Activated B cell treated with CpG ODN at 0.5 μM for 24 hours (primary cell): ENCODE measurements at regions not wholly inside any gene's neighbourhood (a gene's known extent, or its start where the extent isn't known, plus 50 kb on each side); places are given as distances from the start of the nearest gene placed in this dataset.

Experiments used
- ATAC-seq: fragments of 200-7000 bp; cut with Tn5 transposase; one replicate; pipeline ENCODE4 v1.10.0; 2021; ENCODE audit warnings: low read depth, mild to moderate bottlenecking, moderate library complexity
- CTCF ChIA-PET: fragments of 350-600 bp; sonication (Branson Sonifier 250); formaldehyde crosslinking; loops from one replicate; lab custom pipeline; 2021; ENCODE audit warnings: antibody characterized with exemption; lab: Charles Lee
- POLR2A ChIA-PET: fragments of 350-600 bp; sonication (Branson Sonifier 250); formaldehyde crosslinking; loops from one replicate; lab custom pipeline; 2021; ENCODE audit warnings: antibody characterized with exemption; lab: Charles Lee
- DNase-seq: peaks from one replicate; pipeline ENCODE4 v3.0.0; 2022
- H3K27ac Mint-ChIP-seq: one replicate; pipeline ENCODE4 v1.8.0; 2020; ENCODE audit warnings: mixed read lengths
- H3K27me3 Mint-ChIP-seq: one replicate; pipeline ENCODE4 v1.8.0; 2021; ENCODE audit warnings: mixed read lengths
- H3K36me3 Mint-ChIP-seq: one replicate; pipeline ENCODE4 v1.8.0; 2021; ENCODE audit warnings: low read depth, mixed read lengths
- H3K4me1 Mint-ChIP-seq: one replicate; pipeline ENCODE4 v1.8.0; 2021; ENCODE audit warnings: mixed read lengths
- H3K4me3 Mint-ChIP-seq: one replicate; pipeline ENCODE4 v1.8.0; 2020; ENCODE audit warnings: mild to moderate bottlenecking, mixed read lengths
- H3K9me3 Mint-ChIP-seq: one replicate; pipeline ENCODE4 v1.8.0; 2020; ENCODE audit warnings: mixed read lengths
- CTCF ChIP-seq: fragments of 200-600 bp; IDR thresholded peaks from one replicate; pipeline ENCODE4 v1.8.0; 2022; ENCODE audit warnings: antibody characterized with exemption, mild to moderate bottlenecking
- intact Hi-C: fragments of 100-400 bp; cut with micrococcal nuclease; formaldehyde crosslinking; loops from one replicate; pipeline ENCODE4 v1.15.1; 2024

- Mint-ChIP-seq H3K4me1 (peaks cover 27% of the 10 kb centered on the region), H3K9me3 (peaks cover 4% of the 10 kb centered on the region), H3K4me3 (no peak overlapping the region), H3K36me3 (no peaks in the 10 kb centered on the region), H3K27ac (no peak overlapping the region), H3K27me3 (no peaks in the 10 kb centered on the region)
- DNase-seq (no peak), ATAC-seq (no peak)
- POLR2A ChIA-PET: interaction anchor here (0.6 to 1.1 kb wide), 2 partner anchors 14 to 52 kb away, joined by 5 to 6 read pairs; no protein-coding TSS in a partner anchor
- intact Hi-C loops: no loop called here
- CTCF ChIA-PET: interaction anchor here (1.1 kb wide), 1 partner anchor 18 kb away, joined by 3 read pairs; no protein-coding TSS in a partner anchor
- TF ChIP-seq CTCF: no peak
Measured at GRCh38 chr2:136188086-136188485, 70.1 kb upstream of the CXCR4 start.

- no peaks in the 10 kb centered on the region for H3K36me3 Mint-ChIP-seq
- no peaks in the 10 kb centered on the region for H3K27me3 Mint-ChIP-seq
- DNase-seq (no peak), ATAC-seq (no peak)
- no peak overlapping the region for H3K4me3 Mint-ChIP-seq
- ChIA-PET POLR2A (no interaction called here), CTCF (interaction anchor here (1.4 kb wide), 1 partner anchor 189 kb away, joined by 4 read pairs; no protein-coding TSS in a partner anchor)
- TF ChIP-seq CTCF: no peak
- peaks cover 23% of the 10 kb centered on the region for H3K4me1 Mint-ChIP-seq
- H3K9me3 Mint-ChIP-seq: peaks cover 4% of the 10 kb centered on the region
- intact Hi-C loops: no loop called here
- H3K27ac Mint-ChIP-seq: no peak overlapping the region
Measured at GRCh38 chr2:136185981-136186776, 68.2 kb upstream of the CXCR4 start.

GRCh38 chr2:136183097-136183496 is 65.1 kb upstream of the CXCR4 start:
- H3K27ac Mint-ChIP-seq: no peak overlapping the region
- no peaks in the 10 kb centered on the region for H3K36me3 Mint-ChIP-seq
- CTCF ChIA-PET: no interaction called here
- no peak for DNase-seq
- no peaks in the 10 kb centered on the region for H3K27me3 Mint-ChIP-seq
- H3K4me3 Mint-ChIP-seq: no peak overlapping the region
- POLR2A ChIA-PET: interaction anchor here (0.6 kb wide), 1 partner anchor 156 kb away, joined by 4 read pairs; no protein-coding TSS in a partner anchor
- no peak for ATAC-seq
- intact Hi-C loops: no loop called here
- peaks cover 10% of the 10 kb centered on the region for H3K4me1 Mint-ChIP-seq
- peaks cover 4% of the 10 kb centered on the region for H3K9me3 Mint-ChIP-seq
- no peak for TF ChIP-seq CTCF

- intact Hi-C loops: no loop called here
- no peaks in the 10 kb centered on the region for H3K36me3 Mint-ChIP-seq
- no peaks in the 10 kb centered on the region for H3K27me3 Mint-ChIP-seq
- no peak for DNase-seq
- H3K4me1 Mint-ChIP-seq: peaks cover 10% of the 10 kb centered on the region
- ChIA-PET CTCF (no interaction called here), POLR2A (no interaction called here)
- no peak for ATAC-seq
- H3K9me3 Mint-ChIP-seq: peaks cover 4% of the 10 kb centered on the region
- no peak overlapping the region for H3K27ac Mint-ChIP-seq
- no peak overlapping the region for H3K4me3 Mint-ChIP-seq
- no peak for TF ChIP-seq CTCF
Measured at GRCh38 chr2:136182315-136182714, 64.4 kb upstream of the CXCR4 start.

GRCh38 chr2:136179602-136179975 is 61.6 kb upstream of the CXCR4 start:
- peaks cover 3% of the 10 kb centered on the region for H3K9me3 Mint-ChIP-seq
- ATAC-seq (no peak), DNase-seq (no peak)
- ChIA-PET CTCF (no interaction called here), POLR2A (interaction anchor here (0.6 kb wide), 1 partner anchor 62 kb away, joined by 4 read pairs; the partner anchor contains the start of gene CXCR4)
- intact Hi-C loops: no loop called here
- H3K4me1 Mint-ChIP-seq: peaks cover 16% of the 10 kb centered on the region
- H3K4me3 Mint-ChIP-seq: no peak overlapping the region
- TF ChIP-seq CTCF: no peak
- no peaks in the 10 kb centered on the region for H3K36me3 Mint-ChIP-seq
- no peak overlapping the region for H3K27ac Mint-ChIP-seq
- H3K27me3 Mint-ChIP-seq: no peaks in the 10 kb centered on the region
